ENCODE measurements at regions not wholly inside any gene's neighbourhood (a gene's known extent, or its start where the extent isn't known, plus 50 kb on each side); places are given as distances from the start of the nearest gene placed in this dataset.

DNA sequence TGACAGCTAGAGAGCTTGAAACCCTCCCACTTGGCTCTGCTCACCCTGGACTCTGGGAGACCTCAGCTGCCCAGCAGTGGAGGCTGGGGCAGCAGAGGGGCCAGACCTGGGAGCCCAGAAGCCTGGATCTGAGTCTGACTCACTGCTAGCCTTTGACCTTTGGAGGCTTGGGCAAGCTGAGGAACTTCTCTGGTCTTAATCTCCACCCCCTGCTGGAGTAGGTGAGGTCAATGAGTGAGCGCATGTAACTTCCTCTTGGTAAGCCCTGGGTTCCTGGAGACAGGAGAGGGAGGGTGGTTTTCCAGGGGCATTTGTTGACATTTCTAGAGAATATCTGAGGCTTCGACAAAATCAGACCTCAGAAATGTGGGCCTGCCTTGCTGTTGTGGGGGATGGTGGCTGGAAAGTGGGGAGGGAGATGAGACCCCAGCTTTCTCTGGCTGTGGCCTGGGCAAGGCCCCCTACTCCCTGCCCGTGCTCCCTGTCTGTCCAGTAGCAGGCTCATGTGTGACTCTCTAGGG lies 73.0 kb upstream of the YWHAQ start:
- no peak for TF ChIP-seq SUZ12 (IDR thresholded peaks at IDR 0.05; ENCODE audit: extremely low read depth, insufficient read depth, insufficient read length)
- no peak for TF ChIP-seq YY1 (IDR thresholded peaks at IDR 0.05; ENCODE audit: insufficient read depth, insufficient read length)

Data from NT2/D1 (cell line).